ENCODE measurements at regions not wholly inside any gene's neighbourhood (a gene's known extent, or its start where the extent isn't known, plus 50 kb on each side); places are given as distances from the start of the nearest gene placed in this dataset.
"Not testable (repeated sequence)": the region's sequence is repeated elsewhere in the genome, so short reads cannot be mapped to it uniquely, and the experiment has no call there.

DNA sequence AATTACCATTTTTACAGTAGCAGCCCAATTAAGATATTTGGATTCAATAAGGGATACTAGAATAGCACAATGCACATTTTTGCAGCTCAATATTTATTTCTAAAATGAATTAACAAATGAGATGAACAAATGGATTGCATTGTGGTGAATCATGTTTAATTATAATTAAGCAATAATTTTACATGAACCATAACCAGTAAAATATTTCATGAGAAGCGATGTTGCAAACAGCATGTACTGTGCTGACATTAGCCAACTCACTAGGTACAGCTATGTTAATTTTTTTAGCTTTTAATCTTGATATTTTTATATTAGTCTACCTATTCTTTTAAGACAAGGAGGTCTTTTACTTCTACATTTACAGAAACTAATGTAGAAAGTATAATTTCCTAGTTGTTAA lies 399.1 kb upstream of the AKR1E2 start:
- ATAC-seq (ENCODE audit: insufficient number of reproducible peaks, low FRiP score, low read depth): no peak
- Histone ChIP-seq H3K27ac (no peak overlapping the region), H3K27me3 (replicated peaks; ENCODE audit: insufficient read depth) (no peaks in the 10 kb centered on the region), H3K36me3 (no peaks in the 10 kb centered on the region), H3K4me1 (ENCODE audit: control insufficient read depth in 1 of 2, low read depth in 2 of 2) (peaks cover 6% of the 10 kb centered on the region in 2 donors), H3K9me3 (no peaks in the 10 kb centered on the region), H3K4me3 (no peak overlapping the region)
- DNase-seq (ENCODE audit: low spot score): no peak
- TF ChIP-seq, protein P1, sequence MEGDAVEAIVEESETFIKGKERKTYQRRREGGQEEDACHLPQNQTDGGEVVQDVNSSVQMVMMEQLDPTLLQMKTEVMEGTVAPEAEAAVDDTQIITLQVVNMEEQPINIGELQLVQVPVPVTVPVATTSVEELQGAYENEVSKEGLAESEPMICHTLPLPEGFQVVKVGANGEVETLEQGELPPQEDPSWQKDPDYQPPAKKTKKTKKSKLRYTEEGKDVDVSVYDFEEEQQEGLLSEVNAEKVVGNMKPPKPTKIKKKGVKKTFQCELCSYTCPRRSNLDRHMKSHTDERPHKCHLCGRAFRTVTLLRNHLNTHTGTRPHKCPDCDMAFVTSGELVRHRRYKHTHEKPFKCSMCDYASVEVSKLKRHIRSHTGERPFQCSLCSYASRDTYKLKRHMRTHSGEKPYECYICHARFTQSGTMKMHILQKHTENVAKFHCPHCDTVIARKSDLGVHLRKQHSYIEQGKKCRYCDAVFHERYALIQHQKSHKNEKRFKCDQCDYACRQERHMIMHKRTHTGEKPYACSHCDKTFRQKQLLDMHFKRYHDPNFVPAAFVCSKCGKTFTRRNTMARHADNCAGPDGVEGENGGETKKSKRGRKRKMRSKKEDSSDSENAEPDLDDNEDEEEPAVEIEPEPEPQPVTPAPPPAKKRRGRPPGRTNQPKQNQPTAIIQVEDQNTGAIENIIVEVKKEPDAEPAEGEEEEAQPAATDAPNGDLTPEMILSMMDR (IDR thresholded peaks at IDR 0.05): no peak

DNA sequence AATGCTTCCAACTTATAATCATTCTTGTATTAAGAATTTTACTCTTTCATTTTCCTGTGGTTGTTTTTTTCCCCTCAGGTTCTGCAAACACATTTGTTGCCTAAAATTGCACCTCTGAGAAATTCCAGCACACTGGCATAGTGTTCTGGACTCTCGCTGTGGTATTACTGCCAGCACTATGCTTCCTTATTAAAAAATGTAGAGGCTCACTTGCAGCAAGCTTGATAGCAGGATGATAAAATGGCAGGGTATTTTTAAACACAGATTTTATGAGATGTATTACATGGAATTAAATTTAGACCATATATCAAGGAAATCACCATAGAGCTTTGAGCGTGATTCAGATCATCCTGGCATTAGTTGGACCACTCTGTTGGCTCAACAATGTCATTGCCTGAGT lies 416.7 kb upstream of the AKR1E2 start:
- peaks cover 7 to 25% of the 10 kb centered on the region in 2 donors for H3K4me1 ChIP-seq (ENCODE audit: control insufficient read depth in 1 of 2, low read depth in 2 of 2)
- no peak overlapping the region for H3K4me3 ChIP-seq
- no peaks in the 10 kb centered on the region for H3K36me3 ChIP-seq
- DNase-seq (ENCODE audit: low spot score) (no peak), ATAC-seq (ENCODE audit: insufficient number of reproducible peaks, low FRiP score, low read depth) (no peak)
- no peaks in the 10 kb centered on the region for H3K27me3 ChIP-seq (replicated peaks; ENCODE audit: insufficient read depth)
- peak overlapping the region; percentile 14 to 44 for H3K27ac ChIP-seq
- TF ChIP-seq, protein P1 (IDR thresholded peaks at IDR 0.05): no peak
- H3K9me3 ChIP-seq: no peaks in the 10 kb centered on the region

DNA sequence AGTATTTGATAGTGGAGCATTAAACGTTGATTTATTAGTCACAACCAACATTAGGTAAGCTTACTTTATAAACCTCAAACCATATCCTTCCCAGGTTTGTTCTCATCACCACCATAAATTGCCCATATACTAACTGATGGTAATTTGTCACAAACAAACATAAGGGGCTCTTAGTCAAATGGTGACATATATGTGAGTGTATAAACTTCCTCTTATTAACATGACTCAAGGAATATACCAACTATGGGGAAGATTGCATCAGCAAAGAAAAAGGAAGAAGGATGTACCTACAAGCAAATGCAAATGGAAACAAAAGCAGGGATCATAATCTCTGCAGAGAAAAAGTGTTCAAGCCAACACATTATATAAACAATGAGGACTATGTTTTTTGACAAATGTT lies 418.2 kb upstream of the AKR1E2 start:
- TF ChIP-seq, protein P1 (IDR thresholded peaks at IDR 0.05): no peak
- no peaks in the 10 kb centered on the region for H3K27me3 ChIP-seq (replicated peaks; ENCODE audit: insufficient read depth)
- no peaks in the 10 kb centered on the region for H3K36me3 ChIP-seq
- H3K27ac ChIP-seq: no peak overlapping the region
- no peak for DNase-seq (ENCODE audit: low spot score)
- no peak overlapping the region for H3K4me3 ChIP-seq
- no peaks in the 10 kb centered on the region for H3K9me3 ChIP-seq
- ATAC-seq (ENCODE audit: insufficient number of reproducible peaks, low FRiP score, low read depth): no peak
- H3K4me1 ChIP-seq (ENCODE audit: control insufficient read depth in 1 of 2, low read depth in 2 of 2): peaks cover 7 to 25% of the 10 kb centered on the region in 2 donors

DNA sequence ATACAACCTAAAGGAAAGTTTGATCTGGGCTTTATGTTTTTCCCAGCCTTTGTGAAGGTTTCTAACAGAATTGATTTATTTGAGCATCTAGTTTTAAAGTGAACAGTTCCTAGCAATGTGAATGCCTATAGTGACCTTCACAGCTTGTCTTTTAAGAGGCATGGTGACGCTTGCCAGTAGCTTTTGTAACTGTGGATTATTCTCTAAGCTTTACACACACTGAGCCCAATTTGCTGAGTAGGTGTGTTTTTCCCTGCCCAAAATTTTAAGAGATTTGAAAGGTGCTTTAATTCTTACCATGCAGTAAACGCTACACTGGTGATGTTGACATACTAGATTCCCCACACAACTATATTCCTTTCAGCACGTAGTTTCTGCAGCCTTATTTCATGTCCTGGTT lies 420.2 kb upstream of the AKR1E2 start:
- Histone ChIP-seq H3K36me3 (no peaks in the 10 kb centered on the region), H3K9me3 (no peaks in the 10 kb centered on the region), H3K4me3 (no peak overlapping the region), H3K4me1 (ENCODE audit: control insufficient read depth in 1 of 2, low read depth in 2 of 2) (peaks cover 7 to 25% of the 10 kb centered on the region in 2 donors), H3K27ac (no peak overlapping the region), H3K27me3 (replicated peaks; ENCODE audit: insufficient read depth) (no peaks in the 10 kb centered on the region)
- TF ChIP-seq, protein P1 (IDR thresholded peaks at IDR 0.05): no peak
- ATAC-seq (ENCODE audit: insufficient number of reproducible peaks, low FRiP score, low read depth): no peak
- DNase-seq (ENCODE audit: low spot score): no peak

DNA sequence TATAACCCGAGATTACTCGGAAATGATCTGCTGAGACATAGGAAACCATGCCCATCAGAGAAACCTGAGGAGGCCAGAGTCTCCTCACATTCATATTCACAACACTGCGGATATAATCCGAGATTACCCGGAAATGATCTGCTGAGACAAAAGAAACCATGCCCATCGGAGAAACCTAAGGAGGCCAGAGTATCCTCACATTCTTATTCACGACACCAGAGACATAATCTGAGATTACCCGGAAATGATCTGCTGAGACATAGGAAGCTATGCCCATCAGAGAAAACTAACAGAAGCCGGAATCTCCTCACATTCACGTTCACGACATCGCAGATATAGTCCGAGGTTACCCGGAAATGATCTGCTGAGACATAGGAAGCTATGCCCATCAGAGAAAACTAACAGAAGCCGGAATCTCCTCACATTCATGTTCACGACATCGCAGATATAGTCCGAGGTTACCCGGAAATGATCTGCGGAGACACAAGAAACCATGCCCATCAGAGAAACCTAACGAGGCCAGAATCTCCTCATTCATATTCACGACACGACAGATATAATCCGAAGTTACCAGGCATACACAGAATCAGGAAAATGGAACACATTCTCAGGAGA lies 422.3 kb upstream of the AKR1E2 start:
- no peaks in the 10 kb centered on the region for H3K27me3 ChIP-seq (replicated peaks; ENCODE audit: insufficient read depth)
- TF ChIP-seq, protein P1 (IDR thresholded peaks at IDR 0.05): no peak
- ATAC-seq (ENCODE audit: insufficient number of reproducible peaks, low FRiP score, low read depth) (no peak), DNase-seq (ENCODE audit: low spot score) (no peak)
- no peak overlapping the region for H3K4me3 ChIP-seq
- no peaks in the 10 kb centered on the region for H3K9me3 ChIP-seq
- no peak overlapping the region for H3K27ac ChIP-seq
- no peaks in the 10 kb centered on the region for H3K36me3 ChIP-seq
- peaks cover 6 to 11% of the 10 kb centered on the region in 2 donors for H3K4me1 ChIP-seq (ENCODE audit: control insufficient read depth in 1 of 2, low read depth in 2 of 2)

DNA sequence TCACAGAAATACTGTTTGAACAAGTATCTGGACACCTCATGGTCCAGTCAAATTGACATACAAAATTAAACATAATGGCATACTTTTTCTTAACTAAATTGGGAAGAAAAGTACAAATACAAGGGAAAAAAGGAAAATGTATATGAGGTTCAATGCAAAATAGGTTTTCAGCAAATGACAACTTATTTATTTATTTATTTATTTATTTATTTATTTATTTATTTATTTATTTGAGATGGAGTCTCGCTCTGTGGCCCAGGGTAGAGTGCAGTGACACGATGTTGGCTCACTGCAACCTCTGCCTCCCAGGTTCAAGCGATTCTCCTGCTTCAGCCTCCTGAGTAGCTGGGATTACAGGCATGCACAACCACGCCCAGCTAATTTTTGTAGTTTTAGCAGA lies 424.9 kb upstream of the AKR1E2 start:
- DNase-seq (ENCODE audit: low spot score); H3K4me1 ChIP-seq (ENCODE audit: control insufficient read depth in 1 of 2, low read depth in 2 of 2); ATAC-seq (ENCODE audit: insufficient number of reproducible peaks, low FRiP score, low read depth): not testable (repeated sequence)

More for the DNA sequence above, 424.9 kb upstream of the AKR1E2 start:
- H3K9me3 ChIP-seq; H3K4me3 ChIP-seq; H3K36me3 ChIP-seq; H3K27ac ChIP-seq; H3K27me3 ChIP-seq (replicated peaks; ENCODE audit: insufficient read depth): not testable (repeated sequence)
